ENCODE measurements at regions not wholly inside any gene's neighbourhood (a gene's known extent, or its start where the extent isn't known, plus 50 kb on each side); places are given as distances from the start of the nearest gene placed in this dataset.

DNA sequence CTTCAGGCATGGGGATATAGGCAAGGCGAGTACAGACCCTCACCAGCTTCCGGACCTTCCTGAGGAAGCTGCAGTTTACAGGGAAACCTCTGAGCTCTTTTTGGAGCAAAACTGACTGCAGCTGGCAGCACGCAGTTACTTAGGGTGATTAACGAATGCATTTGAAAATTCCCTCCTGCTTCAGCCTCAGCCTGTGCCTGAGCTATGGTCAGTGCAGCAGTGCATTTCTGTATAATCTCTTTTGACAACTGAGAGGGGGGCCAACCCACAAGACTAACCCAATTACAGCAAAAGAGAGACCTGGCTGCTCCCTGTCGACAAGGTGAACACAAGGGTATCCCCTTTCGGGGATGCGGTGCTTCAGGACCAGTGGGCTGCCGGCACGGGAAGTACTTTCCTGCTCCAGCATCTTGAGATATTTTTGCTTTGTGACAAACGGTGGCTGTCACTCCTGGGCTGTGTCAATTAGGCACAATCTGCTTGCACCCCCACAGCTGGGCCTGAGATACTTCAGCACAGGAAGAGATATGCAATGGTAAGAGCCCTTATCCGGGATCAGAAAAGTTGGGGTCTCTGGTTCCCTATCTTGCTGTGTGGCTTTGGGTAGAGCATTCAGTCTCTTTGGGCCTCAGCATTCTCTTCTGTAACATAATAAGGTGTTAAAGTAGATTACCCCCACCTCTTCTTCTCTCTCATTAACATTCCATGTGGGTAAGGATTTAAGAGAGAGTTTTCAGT is 141.0 kb downstream of the TMEM17 start:
- DNase-seq: no peak

DNA sequence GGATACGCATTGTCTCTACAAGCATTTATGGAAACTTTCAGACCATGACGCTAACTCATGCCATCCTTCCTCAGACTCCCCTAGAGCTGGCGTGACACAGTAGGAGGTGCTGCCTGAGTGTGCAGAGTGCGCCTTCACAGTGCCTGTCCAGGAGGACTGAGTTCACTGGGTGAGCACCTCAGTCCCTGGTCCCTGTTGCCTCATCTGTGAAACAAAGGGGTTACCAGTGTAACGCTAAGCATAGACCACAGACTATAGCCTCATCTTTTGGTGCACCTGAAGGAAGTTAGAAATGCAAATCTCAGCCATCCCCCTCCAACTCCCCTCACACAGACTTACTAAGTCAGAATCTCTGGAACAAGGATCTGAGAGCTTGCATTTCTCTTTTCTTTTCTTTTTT is 142.8 kb downstream of the TMEM17 start:
- DNase-seq: no peak

DNA sequence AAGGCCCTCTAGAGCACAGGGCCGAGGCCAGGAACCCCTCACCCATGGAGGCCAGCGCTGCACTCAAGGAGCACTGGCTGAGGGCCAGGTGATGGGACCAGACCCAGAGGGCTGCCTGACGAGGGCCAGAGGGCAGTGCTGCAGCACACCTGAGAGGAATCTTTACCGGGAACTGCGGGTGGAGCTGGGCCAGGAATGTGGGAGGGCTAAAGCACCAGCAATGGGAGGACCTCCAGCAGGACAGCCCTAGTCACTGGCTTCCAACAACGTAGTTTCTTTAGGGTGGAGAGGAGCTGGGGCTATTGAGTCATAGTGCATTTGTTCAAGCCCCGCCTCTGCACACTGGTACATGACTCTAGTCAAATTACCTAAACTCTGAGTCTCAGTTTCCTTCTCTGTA is 143.4 kb downstream of the TMEM17 start:
- no peak for DNase-seq

DNA sequence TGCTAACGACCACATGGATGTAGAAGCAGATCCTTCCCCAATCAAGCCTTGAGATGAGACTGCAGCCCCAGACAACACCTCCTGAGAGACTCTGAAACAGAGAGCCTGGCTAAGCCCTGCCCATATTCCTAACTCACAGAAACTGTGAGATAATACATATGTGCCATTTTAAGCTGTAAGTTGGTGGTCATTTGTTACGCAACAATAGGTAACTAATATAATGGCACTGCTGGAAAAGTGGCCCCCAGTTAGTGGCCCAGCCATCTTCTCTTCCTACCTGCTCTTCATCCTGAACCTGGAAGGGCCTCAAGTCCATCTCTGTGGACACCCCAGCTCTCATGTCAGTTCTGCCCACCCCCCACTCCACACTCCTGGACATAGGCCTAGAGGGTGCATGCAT is 144.0 kb downstream of the TMEM17 start:
- no peak for DNase-seq

DNA sequence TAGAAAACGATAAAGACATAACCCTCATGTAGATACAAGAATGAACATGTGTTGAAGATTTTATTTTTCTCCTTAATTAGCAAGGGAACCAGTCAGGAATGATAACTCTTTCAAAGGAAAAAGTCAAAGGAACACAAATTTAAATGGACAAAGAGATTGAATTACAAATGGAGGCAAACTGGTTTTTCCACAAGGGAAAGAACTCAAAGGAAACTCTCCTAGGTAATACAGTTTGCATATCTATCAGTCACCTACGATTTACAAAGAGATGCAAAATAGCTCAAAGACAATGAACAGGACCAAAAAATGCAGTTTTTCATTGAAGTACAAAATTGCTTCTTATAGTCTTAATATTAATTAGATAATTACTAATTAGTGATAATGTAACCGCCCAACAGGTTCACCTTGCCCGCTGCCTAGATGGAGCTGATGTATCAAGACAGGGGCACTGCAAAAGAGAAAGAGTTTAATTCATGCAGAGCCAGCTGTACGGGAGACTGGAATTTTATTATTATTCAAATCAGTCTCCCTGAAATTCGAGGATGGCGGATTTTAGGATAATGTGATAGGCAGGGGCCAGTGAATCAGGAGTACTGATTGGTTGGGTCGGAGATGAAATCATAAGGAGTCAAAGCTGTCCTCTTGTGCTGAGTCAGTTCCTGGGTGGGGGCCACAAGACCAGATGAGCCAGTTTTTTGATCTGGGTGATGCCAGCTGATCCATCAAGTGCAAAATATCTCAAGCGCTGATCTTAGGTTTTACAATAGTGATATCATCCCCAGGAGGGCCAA is 151.0 kb downstream of the TMEM17 start:
- DNase-seq: no peak

DNA sequence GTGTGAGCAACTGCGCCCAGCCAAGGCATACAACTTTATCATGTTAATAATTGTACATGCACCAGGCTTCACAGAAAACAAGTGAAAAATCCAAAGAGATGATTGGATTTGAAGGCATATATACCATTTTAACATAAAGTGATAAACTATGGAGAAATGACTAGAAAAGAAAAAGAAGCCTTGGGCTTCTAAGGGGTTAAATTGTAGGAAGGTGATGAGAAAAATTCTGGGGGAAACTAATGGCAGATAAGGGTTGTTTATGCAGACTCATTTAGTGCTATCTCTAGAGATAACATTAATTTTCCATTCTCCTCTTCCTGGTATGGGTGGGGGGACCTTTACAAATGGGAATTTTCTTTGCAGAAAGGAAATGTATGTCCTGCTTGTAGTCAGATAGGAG is 154.0 kb downstream of the TMEM17 start:
- DNase-seq: no peak

DNA sequence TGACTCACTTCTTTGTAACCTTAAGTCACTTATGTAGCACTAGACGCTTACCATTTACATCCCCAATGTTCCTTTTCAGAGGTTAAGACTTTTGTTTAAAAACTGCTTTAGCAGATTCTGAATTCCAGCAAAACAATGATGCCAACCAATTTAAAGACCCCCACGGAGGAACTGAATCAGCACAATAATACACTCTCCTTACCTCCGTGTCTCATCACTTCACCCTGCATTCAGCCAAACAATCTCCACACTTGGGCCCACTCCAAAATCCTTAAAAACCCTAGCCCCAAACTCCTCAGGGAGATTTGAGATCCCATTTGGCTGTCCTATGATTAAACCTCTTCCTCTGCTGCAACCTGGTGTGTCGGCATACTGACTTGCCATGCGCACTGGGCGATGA is 153.9 kb downstream of the B3GNT2 start:
- no peak for DNase-seq

DNA sequence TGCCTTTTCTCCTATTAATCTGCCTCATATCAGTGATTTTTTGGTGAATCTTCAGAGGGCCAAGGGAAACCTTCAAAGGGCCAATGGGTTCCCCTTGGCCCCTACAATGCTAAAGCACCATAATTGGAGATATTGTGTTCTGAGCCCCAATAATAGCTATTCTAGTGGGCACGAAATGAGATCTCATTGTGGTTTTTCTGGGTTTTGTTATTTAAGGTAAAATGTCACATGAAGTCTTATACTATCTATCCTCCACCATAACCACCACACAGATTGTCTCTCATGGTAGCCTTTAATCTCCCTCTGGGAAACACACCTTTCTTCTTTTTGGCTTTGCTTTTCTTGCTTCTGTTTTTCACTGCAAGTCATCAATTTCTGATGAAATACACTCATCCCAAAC is 152.8 kb downstream of the B3GNT2 start:
- no peak for DNase-seq

DNA sequence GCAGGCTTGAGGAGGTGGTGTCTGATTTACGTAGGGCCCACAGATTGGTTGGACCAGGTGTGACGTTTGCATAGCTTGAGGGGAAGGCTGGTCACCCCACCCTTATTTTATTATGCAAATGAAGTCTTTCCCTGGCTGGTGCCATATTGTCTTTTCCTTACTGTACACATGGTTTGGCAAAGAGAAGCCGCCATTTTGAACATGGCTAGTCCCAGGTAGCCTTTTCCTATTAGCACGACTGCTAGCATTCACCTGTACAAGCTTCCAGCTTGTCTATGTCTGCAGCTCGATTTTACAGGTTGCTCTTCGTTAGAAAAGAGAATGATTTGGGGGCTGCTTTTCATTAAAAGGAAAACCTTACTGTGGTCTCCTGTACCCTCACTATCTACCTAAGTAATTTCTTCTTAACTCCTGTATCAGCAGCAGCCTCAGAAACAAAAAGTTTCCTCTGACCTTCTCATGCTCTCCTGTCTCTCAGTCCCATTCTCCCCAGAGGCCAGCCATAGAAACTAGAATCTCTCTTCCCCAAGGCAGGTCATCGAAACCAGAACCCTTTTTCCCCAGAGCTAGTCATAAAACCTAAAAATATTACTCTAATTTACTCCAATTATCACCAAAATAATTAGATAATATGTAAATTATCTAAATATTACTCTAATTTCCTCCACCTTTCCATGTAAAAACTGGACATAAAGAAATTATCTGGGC is 151.8 kb downstream of the B3GNT2 start:
- no peak for DNase-seq

DNA sequence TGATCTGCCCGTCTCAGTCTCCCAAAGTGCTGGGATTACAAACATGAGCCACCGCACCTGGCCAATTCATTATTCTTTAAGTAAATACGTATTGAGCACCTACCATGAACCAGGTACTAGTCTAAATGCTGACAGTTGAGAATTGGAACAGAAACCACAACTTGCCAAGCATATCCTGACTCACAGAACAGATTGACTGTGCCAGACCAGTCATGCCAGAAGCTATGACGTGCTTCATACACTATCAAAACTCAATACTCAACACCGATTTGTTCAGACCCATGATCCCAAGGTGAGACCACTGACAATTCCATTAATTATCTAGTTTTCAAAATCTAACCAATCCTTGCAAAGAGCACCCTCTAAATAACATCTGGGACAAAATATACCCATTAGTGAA is 148.6 kb downstream of the B3GNT2 start:
- DNase-seq: no peak

DNA sequence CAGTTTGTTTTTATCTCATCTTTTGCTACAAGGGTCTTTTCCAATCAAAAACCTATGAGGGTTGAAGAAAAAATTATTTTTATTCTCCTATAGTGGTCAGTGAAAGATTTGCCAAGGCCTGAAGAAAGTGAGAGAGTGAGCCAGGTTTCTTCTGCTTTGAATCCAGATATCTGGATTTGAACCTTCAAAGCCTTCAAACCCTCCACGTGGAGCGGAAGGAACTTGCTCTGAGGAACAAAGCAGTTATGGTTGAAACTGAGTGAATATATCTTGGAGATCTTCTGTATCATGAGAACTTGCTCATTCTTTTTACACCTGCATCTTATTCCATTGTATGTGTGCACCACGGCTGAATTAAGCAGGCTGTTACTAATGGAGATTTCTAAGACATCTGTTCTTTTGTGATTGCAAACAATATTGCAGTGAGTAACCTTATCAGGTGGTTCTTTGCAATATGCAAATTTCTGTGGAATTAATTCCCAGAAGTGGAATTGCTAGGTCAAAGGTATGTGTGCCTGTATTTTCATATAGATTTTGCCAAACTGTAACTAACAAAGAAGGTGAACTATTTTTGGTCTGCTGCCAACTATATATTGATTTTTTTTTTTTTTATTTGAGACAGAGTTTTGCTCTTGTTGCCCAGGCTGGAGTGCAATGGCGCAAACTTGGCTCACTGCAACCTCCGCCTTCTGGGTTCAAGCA is 147.9 kb downstream of the B3GNT2 start:
- peak in 1 of 2 donors; percentile 29 for DNase-seq

DNA sequence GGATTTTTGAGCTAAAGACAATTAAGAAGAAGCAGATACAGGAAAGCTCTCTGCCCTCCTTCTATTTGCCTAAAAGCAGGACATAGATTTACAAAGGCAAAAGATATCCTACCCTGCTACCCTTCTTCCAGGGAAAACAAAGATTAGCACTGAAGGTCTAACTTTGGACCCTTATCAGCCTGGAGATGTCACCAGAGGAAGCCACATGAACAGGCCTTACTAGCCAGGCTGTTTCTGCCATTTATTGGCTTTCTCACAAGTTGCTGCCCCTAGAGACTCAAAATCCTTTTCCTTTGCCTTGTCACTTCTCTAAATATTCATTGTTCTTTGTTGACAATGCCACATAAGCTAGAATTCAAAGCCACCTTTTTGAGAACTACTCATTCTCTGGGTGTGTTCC is 147.3 kb downstream of the B3GNT2 start:
- no peak for DNase-seq

DNA sequence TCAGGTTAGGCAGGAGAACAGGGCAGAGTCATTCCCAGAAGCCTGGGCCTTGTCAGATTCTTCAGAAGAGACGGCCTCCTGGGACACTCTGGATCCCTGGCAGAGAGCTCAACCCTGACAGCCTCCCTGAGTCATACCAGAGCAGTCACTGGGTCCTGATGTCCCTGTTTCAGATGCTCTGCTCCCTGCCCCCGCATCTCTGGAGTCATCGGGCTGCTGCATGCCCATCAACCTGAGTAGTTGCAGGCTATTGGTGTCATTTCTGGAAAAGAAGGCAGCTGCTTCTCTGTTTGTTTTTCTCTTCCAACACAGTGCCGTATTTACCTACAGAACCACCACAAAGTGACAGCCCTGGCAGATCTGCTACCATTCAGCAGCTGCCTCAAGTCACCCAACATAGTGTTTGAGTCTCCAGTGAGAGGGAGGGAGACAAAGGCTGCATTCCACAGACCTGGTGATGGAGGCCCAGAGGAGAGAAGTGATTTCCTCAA is 145.1 kb downstream of the B3GNT2 start:
- no peak for DNase-seq

DNA sequence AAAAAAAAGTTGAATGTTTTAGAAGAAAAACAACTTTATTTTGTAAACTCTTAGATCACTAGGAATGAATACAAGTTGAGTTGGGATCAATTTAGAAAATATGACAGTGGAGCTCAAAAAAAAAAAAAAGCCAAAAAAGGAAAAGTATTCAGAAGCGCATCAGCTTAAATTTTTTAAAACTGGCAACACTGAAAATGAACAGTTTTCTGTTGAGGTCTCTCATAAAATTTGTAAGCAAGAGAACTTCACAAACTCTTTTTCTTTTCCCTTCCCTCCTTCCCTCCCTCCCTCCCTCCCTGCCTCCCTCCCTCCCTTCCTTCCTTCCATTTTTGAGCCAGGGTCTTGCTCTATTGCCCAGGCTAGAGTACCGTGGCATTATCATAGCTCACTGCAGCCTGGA is 143.9 kb downstream of the B3GNT2 start:
- DNase-seq: no peak

DNA sequence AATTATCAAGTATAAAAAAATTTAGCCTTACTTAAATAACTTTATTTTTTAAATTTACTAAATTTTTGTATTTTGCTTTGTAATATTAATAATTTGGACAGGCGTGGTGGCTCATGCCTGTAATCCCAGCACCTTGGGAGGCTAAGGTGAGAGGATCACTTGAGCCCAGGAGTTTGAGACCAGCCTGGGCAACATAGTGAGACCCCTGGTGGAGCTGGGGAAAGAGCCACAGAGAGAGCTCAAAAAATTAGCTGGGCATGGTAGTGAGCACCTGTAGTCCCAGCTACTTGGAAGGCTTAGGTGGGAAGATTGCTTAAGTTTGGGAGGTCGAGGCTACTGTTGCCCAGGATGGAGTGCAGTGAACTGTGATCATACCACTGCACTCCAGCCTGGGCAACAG is 143.5 kb downstream of the B3GNT2 start:
- DNase-seq: no peak

DNA sequence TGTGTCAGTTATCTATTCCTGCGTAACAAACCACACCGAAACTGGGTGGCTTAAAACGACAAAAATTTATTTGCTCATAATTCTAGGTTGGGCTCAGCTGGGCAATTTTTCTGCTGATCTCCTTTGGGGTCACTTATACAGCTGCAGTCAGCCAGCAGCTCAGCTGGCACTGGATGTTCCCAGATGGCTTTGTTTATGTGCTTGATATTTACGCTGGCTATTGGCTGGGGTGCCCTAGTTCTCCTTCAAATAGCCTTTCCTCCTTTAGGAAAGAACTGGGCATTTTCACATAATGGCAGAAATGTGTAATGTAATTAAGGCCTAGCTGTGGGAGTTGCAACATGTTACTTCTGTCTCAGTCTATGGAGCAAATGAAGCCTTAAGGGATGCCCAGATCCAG is 142.2 kb downstream of the B3GNT2 start:
- DNase-seq: no peak

DNA sequence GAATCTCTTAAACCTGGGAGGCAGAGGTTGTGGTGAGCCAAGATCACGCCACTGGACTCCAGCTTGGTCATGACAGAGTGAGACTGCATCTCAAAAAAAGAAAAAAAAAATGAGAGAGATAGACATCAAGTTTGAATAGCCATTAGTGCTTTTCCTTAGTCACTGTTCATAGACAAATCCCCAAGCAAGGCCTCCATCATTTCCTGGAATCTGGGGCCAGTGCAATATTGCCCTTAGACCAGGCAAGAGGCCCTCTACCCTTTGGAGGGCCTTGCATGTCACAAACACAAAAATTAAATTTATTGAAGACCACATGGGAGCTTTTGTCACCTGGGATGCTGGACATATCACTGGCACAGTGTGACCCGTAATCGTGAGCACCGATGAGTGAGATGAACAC is 141.5 kb downstream of the B3GNT2 start:
- DNase-seq: no peak

DNA sequence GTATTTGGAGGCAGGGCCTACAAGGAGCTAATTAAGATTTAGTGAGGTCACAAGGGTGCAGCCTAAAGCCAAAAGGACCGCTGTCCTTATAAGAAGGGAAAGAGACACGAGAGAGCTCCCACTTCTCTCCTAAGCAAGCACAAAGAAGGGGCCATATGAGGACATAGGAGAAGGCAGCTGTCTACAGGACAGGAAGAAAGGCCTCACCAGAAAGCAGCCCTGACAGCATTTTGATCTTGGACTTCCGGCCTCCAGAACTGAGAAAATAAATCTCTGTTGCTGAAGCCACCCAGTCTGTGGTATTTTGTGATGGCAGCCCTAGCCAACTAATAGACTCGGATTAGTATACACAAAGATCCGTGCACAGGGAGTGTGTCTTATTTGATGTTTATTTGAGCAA is 139.7 kb downstream of the B3GNT2 start:
- DNase-seq: no peak

DNA sequence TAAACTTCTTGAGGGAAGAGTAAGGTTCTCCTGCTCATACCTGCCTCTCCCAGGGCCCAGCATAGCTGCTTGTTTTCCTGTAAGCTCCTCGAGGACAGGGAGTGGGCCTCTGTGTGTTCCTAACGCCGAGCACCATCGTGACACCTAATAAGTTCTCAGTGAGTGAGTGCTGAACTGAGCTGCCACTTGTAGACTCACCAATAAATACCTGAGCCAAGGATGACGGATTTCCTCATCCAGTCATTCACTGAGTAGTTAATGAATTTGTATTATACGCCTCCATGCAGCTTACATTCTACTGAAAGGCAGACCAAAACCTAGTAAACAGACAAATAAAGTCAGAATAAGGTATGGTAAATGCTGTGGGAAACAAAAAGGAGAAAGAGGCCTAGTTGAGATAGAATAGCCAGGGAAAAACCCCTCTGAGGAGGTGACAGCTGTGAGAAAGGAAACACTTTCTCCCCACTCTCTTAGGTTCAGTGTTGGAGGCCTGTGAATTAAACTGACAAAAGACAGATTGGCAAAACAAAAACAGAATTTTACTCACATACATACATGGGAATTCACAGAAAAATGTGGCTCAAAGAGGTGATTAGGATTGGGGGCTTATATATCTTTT is 138.6 kb downstream of the B3GNT2 start:
- DNase-seq: no peak

DNA sequence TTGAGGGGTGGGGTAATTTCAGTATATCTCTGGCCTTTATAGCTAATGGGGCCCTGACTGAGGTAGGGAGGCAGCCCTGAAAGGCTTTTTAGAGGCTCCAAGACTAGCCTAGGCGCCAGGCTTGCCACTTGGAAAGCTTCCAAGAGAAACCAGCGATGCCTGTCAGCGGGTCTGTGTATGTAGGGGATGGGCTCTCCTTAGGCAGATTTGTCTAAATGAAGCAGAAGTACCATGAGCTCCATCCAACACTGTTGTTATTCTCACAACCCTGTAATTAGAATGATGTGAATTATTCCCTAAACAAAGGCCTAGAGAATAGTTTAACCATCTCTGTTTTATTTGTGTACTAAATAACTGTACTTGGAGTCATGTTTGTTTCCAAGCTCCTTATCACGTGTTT is 138.1 kb downstream of the B3GNT2 start:
- DNase-seq: no peak

DNA sequence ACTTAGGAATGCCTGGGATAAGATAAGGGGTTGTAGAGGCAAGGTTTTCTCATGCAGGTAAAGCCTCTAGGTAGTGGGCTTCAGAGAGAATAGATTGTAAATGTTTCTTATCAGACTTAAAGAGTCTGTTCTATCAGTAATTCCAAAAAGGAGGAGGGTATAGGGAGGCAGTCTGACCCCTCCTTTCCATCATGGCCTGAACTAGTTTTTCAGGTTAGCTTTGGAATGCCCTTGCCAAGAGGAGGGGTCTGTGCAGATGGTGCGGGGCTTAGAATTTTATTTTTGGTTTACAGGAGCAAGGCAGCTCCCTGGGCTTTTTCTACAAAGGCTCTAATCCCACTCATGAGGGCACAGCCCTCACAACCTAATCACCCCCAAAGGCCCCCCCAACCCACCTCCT is 135.0 kb downstream of the B3GNT2 start:
- DNase-seq: no peak

DNA sequence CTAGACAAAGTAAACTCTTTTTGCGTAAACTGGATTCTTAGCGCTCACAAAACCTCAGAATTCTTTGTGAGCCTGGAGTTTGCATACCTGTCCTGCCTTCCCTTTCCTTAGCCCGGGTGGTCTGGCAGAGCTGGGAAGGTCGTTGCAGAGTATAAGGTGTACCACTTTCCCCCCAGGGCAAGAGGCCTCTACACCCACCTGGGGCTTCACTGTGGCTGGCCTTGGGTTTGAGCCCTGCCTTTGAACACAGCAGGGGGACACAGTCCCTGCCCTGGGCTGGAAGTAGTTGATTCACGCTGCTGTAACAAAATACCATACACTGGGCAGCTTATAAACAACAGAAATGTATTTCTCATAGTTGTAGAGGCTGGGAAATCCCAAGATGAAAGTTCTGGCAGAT is 133.9 kb downstream of the B3GNT2 start:
- DNase-seq: no peak

DNA sequence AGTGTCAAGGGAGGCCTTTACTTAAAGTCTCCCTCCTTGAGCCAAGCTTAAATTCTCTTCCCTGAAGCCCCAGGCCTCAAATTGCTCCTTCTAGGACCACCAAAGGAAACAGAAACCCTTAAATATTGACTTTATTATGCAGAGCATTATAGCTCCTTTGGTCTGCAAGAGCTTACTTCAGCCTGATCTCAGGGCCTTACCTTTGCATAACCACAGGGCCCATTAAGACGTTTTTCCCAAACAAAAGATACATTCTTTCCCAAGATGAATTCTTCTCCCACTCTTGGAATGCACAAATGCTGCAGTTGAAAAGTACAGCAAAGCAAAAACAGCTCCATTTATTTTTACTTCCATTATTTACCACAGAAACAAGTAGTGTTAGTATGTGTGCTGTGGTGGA is 130.8 kb downstream of the B3GNT2 start:
- DNase-seq: no peak
